Inflammatory macrophage treated with lipopolysaccharide for 4 hours (primary cell): ENCODE measurements at regions not wholly inside any gene's neighbourhood (a gene's known extent, or its start where the extent isn't known, plus 50 kb on each side); places are given as distances from the start of the nearest gene placed in this dataset.
"Not testable (repeated sequence)": the region's sequence is repeated elsewhere in the genome, so short reads cannot be mapped to it uniquely, and the experiment has no call there.

ENCODE experiments used
- DNase-seq: peaks from one replicate; pipeline ENCODE4 v3.0.0-alpha.2; 2020

DNA sequence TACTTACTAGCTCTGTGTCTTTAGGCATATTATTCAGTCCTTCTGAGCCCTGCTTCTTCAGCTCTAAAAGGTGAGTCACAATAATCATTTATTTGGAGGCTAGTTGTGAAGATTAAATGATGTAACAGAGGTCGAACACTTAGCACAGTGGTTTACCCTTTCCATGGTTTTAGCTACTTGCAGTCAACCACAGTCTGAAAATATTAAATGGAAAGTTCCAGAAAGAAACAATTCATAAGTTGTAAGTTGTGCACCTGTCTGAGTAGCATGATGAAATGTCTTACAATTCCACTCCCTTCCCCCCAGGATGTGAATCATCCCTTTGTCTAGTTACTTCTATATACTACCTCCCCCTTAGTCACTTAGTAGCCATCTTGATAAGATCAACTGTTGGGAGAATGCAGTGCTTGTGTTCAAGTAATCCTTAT, 217.6 kb upstream of the THUMPD2 start:
- DNase-seq: no peak

DNA sequence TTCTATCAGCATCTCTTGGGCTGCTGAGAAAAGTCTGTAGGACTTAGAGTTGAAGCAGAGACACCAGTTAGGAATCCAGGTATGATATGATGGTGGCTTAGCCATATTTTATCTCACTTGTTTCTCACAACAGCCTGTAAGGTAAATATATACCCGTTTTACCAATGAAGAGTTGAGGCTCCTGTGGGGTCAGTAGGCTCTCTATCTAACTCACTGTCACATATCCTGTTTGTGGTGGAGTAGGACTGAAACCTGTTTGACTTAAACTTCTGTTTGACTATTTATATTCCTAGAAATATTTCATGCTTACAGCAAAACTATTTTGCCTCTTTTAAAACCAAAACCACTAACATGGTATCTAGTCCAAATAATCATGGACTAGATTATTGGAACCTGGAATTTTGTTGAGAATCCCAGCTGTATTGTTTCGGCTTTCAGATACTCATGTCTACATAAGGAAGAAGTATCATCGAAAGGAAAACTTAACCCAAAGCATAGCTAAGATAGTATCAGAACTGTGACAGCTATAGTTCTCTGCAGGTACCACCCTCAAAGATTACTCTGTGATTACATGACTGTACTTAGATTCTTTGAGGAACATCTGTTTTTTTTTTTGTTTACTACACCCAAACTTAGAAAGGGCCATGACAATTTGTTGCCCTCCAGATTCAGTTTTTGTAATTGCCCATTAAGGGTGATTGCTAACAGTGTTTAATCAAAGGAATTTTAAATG, 216.1 kb upstream of the THUMPD2 start:
- no peak for DNase-seq

DNA sequence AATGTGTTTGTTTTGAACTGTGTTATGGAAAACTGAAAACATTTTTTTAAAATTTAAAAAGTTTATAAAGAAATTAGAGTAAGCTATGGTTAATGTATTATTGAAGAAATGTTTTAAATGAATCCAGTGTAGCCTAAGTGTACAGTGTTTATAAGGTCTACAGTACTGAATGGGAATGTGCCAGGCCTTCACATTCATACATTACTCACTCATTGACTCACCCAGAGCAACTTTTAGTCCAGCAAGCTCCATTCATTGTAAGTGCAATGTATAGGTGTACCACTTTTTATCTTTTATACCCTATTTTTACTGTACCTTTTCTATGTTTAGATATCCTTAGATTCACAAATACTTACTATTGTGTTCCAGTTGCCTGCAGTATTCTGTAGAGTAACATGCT, 215.1 kb upstream of the THUMPD2 start:
- no peak for DNase-seq

DNA sequence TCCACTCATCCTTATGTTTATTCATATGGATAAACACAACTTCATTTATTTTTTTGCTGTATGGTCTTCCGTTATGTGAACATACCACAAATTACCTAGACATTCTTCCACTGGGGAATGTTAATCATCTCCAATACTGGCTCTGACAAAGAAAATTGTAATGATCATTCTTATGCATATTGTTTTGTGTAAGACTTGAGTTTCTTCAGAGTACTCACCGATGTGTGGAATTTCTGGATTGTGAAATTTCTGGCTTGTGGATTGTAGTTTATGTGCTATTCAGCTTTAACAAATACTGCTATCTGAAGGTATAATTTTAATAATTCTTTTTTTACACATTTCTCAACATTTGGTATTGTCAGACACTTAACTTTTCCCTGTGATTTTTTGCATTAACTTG, 212.2 kb upstream of the THUMPD2 start:
- no peak for DNase-seq

DNA sequence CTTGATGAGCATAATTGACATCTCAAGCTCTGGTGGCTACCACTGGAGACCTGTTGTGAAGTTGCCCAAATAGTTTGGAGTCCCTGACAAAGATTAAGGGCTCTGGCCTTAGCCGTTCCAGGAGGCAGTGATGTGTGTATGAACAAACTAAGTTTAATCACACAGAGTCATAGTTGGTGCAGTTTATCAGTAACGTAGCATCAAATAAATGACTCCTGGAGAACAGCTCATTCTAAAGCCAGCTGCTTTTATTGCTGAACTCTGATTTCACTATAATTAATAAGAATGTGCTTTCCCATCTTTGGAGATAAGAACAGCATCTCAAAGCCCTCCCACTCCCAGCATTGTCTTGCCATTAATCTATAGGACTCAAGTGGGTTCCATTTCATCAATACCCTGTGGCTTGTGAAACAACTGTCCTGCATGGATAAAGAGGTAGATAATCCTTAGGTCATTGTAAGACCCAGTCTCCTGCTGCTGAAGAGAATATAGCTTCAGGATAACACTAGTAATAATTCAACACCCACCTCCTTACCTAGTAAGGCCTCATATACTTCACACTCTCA, 211.4 kb upstream of the THUMPD2 start:
- DNase-seq: no peak

DNA sequence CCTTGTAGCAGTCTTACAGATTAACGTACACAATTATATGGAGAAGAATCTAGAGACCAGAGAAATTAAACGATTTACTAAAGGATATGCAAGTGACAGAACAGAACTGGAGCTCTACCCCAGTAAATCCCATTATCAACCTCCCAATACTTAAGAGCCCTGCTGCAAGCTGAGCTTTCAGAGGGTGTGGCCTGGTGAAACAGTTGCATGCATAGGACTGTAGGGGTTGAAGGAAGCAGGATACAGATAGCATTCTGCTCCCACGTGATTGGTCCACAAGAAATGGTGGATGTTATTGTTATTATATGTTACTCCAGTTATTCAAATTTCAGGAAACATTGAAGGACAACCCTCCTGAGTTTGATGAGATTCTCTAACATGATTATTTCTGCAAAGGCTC, 210.8 kb upstream of the THUMPD2 start:
- no peak for DNase-seq

DNA sequence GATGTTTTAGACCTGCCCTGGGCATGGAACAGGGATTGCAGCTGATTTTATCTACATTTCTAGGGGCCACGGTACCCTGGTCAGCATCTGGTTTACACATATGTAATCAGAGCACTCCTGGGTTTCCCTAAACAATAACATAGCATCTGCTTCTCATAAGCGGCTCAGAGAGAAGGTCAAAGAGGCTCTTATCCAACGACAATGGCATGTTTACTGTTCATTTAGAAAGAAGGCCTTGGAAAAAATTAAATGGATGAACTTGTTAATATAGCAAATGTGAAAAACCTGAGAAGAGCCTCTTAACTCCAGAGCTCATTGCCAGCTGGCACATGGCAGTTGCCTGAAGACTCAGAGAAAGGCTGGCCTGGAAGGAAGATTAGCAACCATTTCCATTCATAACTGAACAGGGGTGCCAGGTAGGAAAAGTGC, 202.8 kb upstream of the THUMPD2 start:
- DNase-seq: no peak

DNA sequence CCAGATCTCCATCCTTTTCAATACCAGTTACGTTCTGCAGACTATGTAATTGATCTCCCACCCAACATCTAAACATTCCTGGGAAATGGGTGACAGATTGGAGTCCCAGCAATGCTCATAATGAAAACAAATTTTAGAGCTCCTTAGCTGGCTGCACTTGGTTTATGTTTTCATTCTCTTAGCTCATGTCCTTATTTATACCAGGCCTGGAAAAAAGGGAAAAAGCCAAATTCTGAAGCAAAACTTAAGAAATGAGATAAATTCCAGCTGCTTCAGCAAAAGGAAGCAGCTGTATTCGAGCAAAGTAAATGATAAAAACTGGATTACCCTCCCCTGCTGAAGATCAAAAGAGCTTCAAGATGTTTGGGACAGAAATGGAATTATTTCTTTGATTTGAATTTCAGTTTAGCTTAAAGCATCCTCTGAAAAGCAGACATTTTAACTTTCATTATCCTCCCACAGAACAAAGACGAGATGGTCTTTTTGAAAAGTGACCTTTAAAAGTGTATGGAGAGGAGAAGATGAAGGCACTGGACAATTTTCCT, 196.5 kb upstream of the THUMPD2 start:
- no peak for DNase-seq

DNA sequence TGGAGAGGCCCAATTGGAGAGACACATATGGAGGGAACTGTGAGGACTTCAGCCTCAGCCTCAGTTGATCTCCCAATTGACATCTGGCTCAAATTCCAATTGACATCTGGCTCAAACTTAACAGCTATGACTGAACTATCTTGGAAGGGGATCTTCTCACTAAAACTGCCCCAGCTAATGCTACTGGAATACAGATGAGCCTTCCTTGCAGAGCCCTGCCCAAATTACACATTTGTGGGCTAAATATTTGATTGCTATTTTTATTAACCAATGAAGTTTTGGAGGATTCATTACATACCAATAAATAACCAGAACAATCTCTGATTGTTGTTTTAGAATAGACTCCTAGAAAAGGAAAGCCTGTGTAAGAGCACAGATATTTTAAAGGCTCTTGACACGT, 189.0 kb upstream of the THUMPD2 start:
- DNase-seq: no peak

DNA sequence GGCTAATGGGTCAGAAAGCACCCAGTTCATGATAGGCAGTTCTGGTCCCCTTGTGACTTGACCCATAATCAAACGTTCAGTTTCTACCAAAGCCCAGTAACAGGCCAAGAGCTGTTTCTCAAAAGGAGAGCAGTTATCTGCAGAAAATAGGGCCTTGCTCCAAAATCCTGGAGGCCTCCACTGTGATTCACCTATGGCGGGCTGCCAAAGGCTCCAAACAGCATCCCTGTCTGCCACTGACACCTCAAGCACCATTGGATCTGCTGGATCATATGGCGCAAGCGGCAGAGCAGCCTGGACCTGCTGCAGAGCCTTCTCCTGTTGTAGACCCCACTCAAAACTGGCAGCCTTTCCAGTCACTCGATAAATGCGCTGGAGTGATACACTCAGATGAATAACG, 181.6 kb upstream of the THUMPD2 start:
- not testable (repeated sequence) for DNase-seq

DNA sequence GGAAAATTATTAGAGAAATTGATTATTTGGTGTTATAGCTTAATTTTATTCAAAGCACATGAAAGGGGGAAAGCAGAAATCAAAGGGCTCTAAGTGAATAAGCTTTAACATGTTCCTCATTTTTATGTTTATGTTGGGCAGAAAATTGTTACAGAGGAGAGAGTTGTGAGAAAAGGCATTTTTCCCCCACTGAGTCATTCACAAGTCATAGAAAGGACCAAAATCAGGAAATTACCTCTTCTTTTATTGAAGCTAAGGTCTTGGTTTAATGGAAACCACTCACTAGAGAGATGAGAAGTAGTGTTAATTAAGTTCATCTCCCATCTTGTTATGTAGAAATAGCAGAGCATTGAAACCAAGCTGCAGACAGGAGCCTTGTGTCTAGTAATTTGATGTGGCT, 175.3 kb upstream of the THUMPD2 start:
- no peak for DNase-seq

DNA sequence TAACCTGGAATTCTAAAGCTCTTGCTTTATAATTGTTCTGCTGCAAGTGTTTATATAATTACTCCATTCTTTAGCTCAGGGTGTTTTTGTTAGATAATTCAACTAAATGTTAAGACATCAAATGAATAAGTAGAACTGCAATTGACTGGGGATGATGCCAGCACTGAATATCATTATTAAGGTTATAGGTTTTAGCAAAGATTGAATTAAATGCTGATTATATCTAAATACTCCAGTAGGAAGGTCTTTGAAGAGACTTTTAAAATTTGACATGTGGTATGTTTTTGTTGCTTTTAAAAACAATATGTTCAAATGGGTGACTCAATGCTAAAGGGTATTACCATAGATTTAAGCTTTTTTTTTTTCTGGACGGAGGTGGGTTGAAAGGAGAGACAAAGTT, 170.1 kb upstream of the THUMPD2 start:
- no peak for DNase-seq

DNA sequence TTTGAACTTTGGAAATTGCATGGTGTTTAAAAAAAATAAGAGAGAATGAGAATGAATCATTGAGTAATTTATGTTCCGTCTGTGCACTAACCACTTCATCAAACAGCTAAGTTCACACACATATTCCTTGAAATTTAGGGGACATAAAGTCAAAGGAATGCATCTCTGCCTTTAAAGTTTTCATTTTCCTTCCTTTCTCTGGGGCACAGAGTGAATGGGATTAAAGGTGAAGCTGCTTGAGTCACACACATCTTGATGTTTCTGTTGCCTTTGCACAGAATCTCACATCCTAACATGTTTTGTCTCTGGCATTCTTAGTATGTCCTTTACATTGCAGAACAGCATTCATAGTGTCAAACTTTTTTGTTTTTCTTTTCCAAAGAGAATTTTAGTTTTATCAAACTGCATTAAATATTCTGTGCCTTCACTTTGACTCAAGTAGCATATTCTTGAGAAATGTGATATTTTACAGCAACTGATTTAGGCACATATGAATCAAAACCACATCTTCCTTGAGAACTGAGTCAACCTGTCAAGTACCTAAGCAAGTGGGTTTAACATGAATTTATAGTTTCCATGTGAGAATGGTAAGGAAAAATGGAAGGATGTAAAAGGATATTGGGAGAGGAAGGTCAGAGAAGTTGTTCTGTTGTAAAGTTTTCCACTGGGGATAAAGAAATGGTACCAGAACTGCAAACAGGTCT, 169.1 kb upstream of the THUMPD2 start:
- no peak for DNase-seq

DNA sequence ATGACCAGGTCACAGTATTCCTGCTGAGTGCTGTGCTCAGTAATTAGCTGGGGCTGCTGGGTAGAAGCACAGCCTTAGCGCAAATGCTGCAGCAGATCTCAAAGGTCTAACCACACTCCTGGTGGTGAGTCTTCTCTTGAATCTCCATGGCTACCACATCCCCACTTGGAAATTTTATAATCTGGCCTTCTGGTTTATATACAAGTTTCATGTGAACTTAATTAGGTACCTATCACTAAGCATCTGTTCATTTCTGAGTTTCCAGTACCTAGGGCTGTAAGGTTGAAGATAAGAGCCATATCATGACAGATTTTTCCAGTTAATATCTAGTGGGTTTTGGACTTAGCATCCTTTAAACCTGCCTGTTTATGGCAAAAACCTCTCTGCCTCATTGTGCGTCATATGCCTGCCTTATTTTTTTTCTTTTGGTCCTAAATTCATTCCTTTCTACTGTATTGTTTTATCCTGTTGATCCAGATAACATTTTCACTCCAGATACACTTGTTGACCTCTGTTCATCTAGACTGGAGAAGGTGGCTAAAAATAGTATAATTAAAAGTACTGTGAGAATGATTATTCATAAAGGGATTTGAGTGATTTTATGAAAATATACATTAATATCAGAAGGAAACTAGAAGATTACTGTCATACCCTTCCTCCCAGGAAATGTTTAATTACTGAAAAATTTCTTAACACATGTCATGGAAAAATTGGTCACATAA, 168.4 kb upstream of the THUMPD2 start:
- no peak for DNase-seq

DNA sequence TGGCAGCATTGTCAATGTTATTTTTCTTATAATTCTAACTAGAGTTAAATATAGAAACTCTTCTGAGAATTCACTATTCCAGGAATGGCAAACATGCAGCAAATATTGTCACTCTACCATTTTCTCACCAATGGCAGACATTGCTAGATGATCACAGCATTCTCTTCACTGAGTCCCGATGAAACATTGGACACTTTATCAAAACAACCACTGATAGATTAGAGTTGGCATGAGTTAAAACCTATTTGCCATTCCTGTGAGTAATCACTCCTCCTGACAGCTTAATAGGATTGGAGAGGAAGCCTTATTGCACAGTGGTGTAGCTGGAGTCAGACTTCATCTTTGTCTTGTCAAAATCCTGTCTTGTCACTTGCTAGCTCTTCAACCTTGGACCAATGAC, 163.9 kb upstream of the THUMPD2 start:
- DNase-seq: no peak

DNA sequence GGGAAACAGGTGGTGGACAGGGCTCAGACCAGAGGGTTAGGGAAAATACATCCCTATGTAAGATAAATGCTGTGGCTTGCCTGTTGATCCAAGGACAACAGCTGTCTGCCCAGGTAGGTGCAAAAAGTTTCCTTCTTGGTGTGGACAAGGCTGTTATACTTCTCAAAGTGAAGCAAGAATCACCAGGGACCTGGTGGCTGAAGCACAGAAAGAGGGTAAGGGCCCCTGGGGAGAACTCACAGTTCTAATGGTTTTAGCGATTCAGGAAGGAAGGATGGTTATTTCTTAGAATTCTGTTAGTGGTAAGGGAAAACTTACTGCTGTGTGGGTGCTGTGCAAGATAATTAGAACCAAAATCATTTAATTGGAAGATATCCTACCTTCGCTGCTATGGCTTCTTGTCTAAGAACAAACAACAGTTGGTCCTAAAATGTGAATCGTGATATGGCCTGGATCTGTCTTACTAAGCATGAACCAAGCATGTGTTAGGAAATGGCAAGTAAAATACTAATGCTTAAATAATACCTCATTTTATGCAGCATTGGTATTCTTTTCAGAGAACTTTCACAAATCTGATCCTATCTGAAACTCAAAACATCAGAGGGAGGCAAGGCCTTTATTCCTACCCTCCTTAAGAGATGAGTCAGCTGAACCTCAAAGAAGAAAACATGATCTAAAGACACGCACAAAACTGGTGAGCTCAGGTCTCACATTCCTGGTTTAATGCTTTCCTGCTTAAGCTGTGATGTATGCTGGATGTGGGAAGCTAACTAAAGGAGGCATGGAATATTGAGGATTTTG, 159.2 kb upstream of the THUMPD2 start:
- no peak for DNase-seq

DNA sequence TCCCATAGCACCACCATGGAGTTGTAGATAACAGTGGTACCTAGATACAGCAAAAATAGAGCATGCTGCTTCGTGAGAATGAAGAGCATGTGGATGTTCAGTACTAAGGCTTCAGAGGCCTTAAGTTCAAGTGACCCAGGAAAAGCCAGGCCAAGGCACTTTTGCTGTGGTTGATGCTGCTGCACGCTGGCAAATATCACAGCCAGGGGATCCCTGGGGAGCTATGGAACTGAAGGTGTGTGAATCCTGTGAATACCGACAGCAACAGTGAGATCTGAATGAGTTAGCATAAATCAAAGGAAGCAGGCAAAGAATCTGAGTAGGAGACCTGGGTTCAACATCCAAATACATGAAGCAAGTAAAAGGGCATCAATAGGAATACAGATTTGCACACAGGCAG, 158.6 kb upstream of the THUMPD2 start:
- DNase-seq: no peak

DNA sequence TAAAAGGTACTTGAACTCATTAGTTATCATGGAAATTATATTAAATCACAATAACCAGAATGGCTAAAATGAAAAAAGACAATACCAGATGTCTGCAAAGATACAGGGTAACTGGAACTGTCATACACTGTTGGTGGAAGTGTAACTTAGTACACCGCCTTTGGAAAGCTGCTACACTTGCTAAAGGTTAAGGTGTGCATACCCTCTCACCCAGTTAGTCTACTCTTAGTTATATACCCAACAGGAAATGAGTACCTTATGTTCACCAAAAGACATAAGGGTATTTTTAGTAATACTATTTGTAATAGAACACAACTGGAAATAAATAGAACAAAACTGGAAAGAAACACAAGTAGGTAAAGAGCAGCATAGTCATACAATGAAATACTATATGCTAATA, 155.8 kb upstream of the THUMPD2 start:
- DNase-seq: no peak

DNA sequence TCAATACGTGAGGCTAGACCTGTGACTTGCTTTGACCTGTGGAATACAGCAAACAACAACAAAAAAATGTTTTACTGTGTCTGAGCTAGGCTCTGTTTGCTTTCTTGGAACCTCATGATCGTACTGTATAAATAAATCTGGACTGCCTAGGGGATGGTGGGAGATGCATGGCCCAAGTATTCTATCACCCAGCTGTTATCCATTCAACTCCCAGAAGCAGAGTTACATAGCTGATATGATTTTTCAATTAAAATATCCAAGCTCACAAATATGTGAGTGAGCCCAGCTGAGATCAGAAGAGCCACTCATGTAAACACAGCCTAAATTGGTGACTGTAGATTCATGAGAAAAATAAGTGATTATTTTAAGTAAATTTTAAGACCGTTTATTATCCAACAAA, 154.1 kb upstream of the THUMPD2 start:
- DNase-seq: no peak

DNA sequence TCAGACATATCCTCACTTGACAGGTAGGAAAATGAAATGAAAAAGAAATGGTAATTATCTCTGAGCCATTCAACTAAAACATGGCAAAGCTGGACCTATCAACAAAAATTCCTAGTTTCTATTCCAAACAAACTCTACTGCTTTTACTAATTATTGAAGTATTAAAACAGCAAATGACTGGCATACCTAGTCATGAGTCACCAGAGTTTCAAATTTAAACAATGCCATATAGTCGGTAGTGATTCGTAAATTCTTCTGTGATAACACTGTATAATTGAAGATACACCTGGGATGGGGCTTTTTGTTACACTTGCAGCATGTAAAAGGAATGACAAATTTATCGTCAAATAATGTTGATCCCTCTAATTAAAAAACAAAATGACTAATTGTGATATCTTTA, 153.1 kb upstream of the THUMPD2 start:
- DNase-seq: no peak

DNA sequence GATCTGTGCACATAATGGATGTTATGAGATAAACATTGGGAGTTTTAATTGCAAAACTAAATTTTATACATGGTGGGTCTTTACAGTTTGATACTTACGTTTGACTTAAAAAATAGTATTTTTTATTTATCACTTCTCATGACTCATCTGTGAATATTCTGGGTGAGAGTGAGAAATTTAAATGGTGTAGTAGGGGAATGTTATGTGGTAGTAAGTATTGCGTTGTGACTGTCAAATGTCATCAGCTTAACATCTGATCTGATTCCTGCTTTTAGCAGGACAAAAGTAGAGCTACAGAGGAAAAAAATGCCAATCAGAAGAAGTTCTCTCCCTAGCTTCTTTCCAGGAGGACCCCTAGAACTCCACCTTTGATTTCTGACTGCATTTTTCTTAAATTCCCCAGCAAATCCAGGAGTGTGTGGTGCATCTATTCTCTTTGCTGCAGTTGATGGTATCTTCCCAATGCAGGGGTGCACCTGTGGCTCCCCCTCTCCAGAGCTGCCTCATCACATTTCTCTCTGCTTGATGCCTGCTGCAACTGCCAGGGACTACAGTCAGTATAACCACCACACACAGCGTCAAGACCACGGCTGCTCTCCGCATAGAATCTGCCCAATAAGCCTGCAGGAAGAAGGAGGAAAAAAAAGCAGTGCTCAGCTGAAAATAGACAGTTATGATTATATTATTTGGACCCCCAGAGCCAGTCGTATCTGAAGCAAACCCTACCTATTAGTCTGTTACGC, 151.3 kb upstream of the THUMPD2 start:
- DNase-seq: no peak

DNA sequence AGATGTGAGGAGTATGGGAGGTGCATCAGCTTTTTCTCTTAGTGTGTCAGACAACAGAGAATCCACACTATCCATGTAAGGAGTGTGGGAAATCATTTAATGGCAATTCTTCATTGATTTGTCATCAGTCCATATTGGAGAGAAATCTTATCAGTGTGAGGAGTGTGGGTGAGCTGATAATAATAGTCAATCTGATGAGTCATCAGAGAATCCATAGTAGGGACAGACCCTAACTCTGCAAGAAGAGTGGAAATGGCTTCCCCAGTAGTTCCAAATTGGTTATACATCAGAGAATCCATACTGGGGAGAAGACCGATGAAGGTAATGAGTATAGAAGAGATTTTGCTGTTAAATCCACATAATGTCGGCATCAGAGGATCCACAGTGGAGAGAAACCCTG, 150.5 kb upstream of the THUMPD2 start:
- DNase-seq: no peak
